Trophoblast cell (in vitro differentiated cells and primary cell): ENCODE measurements at regions not wholly inside any gene's neighbourhood (a gene's known extent, or its start where the extent isn't known, plus 50 kb on each side); places are given as distances from the start of the nearest gene placed in this dataset.

Source experiments
- DNase-seq, 2 donors: peaks; one replicate each; pipeline ENCODE4 v3.0.0-alpha.2; 2016
- H2AFZ ChIP-seq: 2 replicates; pipeline ENCODE4 v1.6.1; 2013; ENCODE audit warnings: low read length, moderate library complexity, mild to moderate bottlenecking; ENCODE audit not compliant: insufficient read depth, poor library complexity
- H2AK5ac ChIP-seq: 2 replicates; pipeline ENCODE4 v1.6.1; 2013; ENCODE audit warnings: mild to moderate bottlenecking, low read length
- H2BK120ac ChIP-seq: 2 replicates; pipeline ENCODE4 v1.6.1; 2013; ENCODE audit warnings: low read length, mild to moderate bottlenecking, moderate library complexity; ENCODE audit not compliant: insufficient read depth, poor library complexity
- H2BK12ac ChIP-seq: 2 replicates; pipeline ENCODE4 v1.6.1; 2013; ENCODE audit warnings: mild to moderate bottlenecking, low read length, moderate library complexity
- H2BK5ac ChIP-seq: 2 replicates; pipeline ENCODE4 v1.6.1; 2013; ENCODE audit warnings: low read length, low read depth, moderate library complexity, mild to moderate bottlenecking; ENCODE audit not compliant: poor library complexity
- H3K14ac ChIP-seq: 2 replicates; pipeline ENCODE4 v1.6.1; 2013; ENCODE audit warnings: mild to moderate bottlenecking, low read length
- H3K18ac ChIP-seq: 2 replicates; pipeline ENCODE4 v1.6.1; 2013; ENCODE audit warnings: mild to moderate bottlenecking, low read length
- H3K23ac ChIP-seq: 2 replicates; pipeline ENCODE4 v1.6.1; 2013; ENCODE audit warnings: low read length
- H3K27ac ChIP-seq: 2 replicates; pipeline ENCODE4 v1.5.1; 2013; ENCODE audit warnings: low read depth, mild to moderate bottlenecking, inconsistent platforms, low read length, moderate library complexity
- H3K27me3 ChIP-seq: 2 replicates; pipeline ENCODE4 v1.6.1; 2013; ENCODE audit warnings: inconsistent platforms, mild to moderate bottlenecking, low read length, moderate library complexity; ENCODE audit not compliant: insufficient read depth
- H3K36me3 ChIP-seq, 2 experiments: 1 replicate in 1 of 2; 2 replicates in 1 of 2; pipeline ENCODE4 v1.6.1; 2013; ENCODE audit warnings: low read length in 2 of 2, mild to moderate bottlenecking in 2 of 2, moderate library complexity in 1 of 2; ENCODE audit not compliant: insufficient read depth in 2 of 2, control insufficient read depth in 1 of 2
- H3K4ac ChIP-seq: 2 replicates; pipeline ENCODE4 v1.6.1; 2013; ENCODE audit warnings: low read depth, mild to moderate bottlenecking, low read length, moderate library complexity
- H3K4me1 ChIP-seq, 2 experiments: 1 replicate in 1 of 2; 2 replicates in 1 of 2; pipeline ENCODE4 v1.6.1; 2013; ENCODE audit warnings: low read length in 2 of 2, mild to moderate bottlenecking in 2 of 2, moderate library complexity in 1 of 2; ENCODE audit not compliant: insufficient read depth in 2 of 2, control insufficient read depth in 1 of 2
- H3K4me2 ChIP-seq: 2 replicates; pipeline ENCODE4 v1.6.1; 2013; ENCODE audit warnings: inconsistent platforms, mild to moderate bottlenecking, low read length, moderate library complexity
- H3K4me3 ChIP-seq: 2 replicates; pipeline ENCODE4 v1.5.1; 2013; ENCODE audit warnings: mild to moderate bottlenecking, low read depth, low read length, inconsistent platforms
- H3K79me1 ChIP-seq: one replicate; pipeline ENCODE4 v1.6.1; 2013; ENCODE audit warnings: low read length
- H3K79me2 ChIP-seq: 2 replicates; pipeline ENCODE4 v1.6.1; 2013; ENCODE audit warnings: low read length, mild to moderate bottlenecking; ENCODE audit not compliant: control insufficient read depth, insufficient read depth, poor library complexity
- H3K9ac ChIP-seq: 2 replicates; pipeline ENCODE4 v1.6.1; 2013; ENCODE audit warnings: mild to moderate bottlenecking, low read length
- H3K9me3 ChIP-seq: 2 replicates; pipeline ENCODE4 v1.6.1; 2013; ENCODE audit warnings: low read depth, mild to moderate bottlenecking, control low read depth, inconsistent platforms, low read length; ENCODE audit not compliant: insufficient read depth
- H4K12ac ChIP-seq: 2 replicates; pipeline ENCODE4 v1.6.1; 2013; ENCODE audit warnings: low read depth, mild to moderate bottlenecking, low read length, moderate library complexity
- H4K8ac ChIP-seq: 2 replicates; pipeline ENCODE4 v1.6.1; 2013; ENCODE audit warnings: low read depth, mild to moderate bottlenecking, low read length, moderate library complexity
- H4K91ac ChIP-seq: one replicate; pipeline ENCODE4 v1.6.1; 2013; ENCODE audit warnings: low read depth, mild to moderate bottlenecking, low read length, moderate library complexity
- WGBS: extraction: QIAGEN DNeasy Blood & Tissue Kit; methylation state at CpG from one replicate; pipeline ENCODE4 v1.1.7; 2013; ENCODE audit warnings: missing lambda C conversion rate; ENCODE audit not compliant: insufficient read length, insufficient coverage; ENCODE audit errors: extremely low coverage; 5-methylcytosine and 5-hydroxymethylcytosine counted together

GRCh38 chr18:77990131-77990530 is 740.5 kb downstream of the GALR1 start:
- no peak overlapping the region for H3K18ac ChIP-seq
- no peaks in the 10 kb centered on the region for H3K36me3 ChIP-seq
- H4K12ac ChIP-seq = no peak overlapping the region
- H3K23ac ChIP-seq = no peak overlapping the region
- H2BK120ac ChIP-seq = no peak overlapping the region
- no peak overlapping the region for H3K4me2 ChIP-seq
- H2AFZ ChIP-seq = no peak overlapping the region
- peaks cover 2% of the 10 kb centered on the region for H3K9me3 ChIP-seq
- H3K9ac ChIP-seq = peak overlapping the region; percentile 51
- no peak for DNase-seq
- no peaks in the 10 kb centered on the region for H3K4me1 ChIP-seq
- no peak overlapping the region for H2BK5ac ChIP-seq
- no peaks in the 10 kb centered on the region for H3K27me3 ChIP-seq
- H3K4me3 ChIP-seq = no peak overlapping the region
- no peak overlapping the region for H3K14ac ChIP-seq
- no CpG with 5 or more reads among the region's 12 CpGs for WGBS
- H3K4ac ChIP-seq = no peak overlapping the region
- H3K79me2 ChIP-seq = no peaks in the 10 kb centered on the region
- no peak overlapping the region for H2BK12ac ChIP-seq
- no peak overlapping the region for H2AK5ac ChIP-seq
- no peak overlapping the region for H4K8ac ChIP-seq
- H4K91ac ChIP-seq = no peak overlapping the region
- H3K27ac ChIP-seq = no peak overlapping the region
- no peaks in the 10 kb centered on the region for H3K79me1 ChIP-seq

GRCh38 chr18:77990901-77991300 is 741.3 kb downstream of the GALR1 start:
- Histone ChIP-seq H3K4me2 (no peak overlapping the region), H3K27me3 (no peaks in the 10 kb centered on the region), H3K27ac (no peak overlapping the region), H4K12ac (no peak overlapping the region), H2BK12ac (no peak overlapping the region), H3K4me1 (no peaks in the 10 kb centered on the region), H3K4me3 (no peak overlapping the region), H3K36me3 (no peaks in the 10 kb centered on the region), H4K91ac (no peak overlapping the region), H2AFZ (no peak overlapping the region), H3K23ac (no peak overlapping the region), H3K9me3 (peaks cover 2% of the 10 kb centered on the region), H2AK5ac (no peak overlapping the region), H4K8ac (no peak overlapping the region), H2BK120ac (no peak overlapping the region), H3K14ac (no peak overlapping the region), H2BK5ac (no peak overlapping the region), H3K9ac (no peak overlapping the region), H3K79me1 (no peaks in the 10 kb centered on the region), H3K18ac (no peak overlapping the region), H3K79me2 (no peaks in the 10 kb centered on the region), H3K4ac (no peak overlapping the region)
- DNase-seq = no peak
- no CpG with 5 or more reads among the region's 13 CpGs for WGBS

GRCh38 chr18:77992057-77992456 is 742.4 kb downstream of the GALR1 start:
- H3K4me2 ChIP-seq = no peak overlapping the region
- H3K4me1 ChIP-seq = no peaks in the 10 kb centered on the region
- no peak overlapping the region for H2BK5ac ChIP-seq
- no peak overlapping the region for H2BK120ac ChIP-seq
- H3K18ac ChIP-seq = no peak overlapping the region
- H4K12ac ChIP-seq = no peak overlapping the region
- H2AFZ ChIP-seq = no peak overlapping the region
- H3K23ac ChIP-seq = no peak overlapping the region
- H3K4ac ChIP-seq = no peak overlapping the region
- no peak overlapping the region for H4K8ac ChIP-seq
- no peak overlapping the region for H2AK5ac ChIP-seq
- no peaks in the 10 kb centered on the region for H3K36me3 ChIP-seq
- H3K79me2 ChIP-seq = no peaks in the 10 kb centered on the region
- H3K27ac ChIP-seq = no peak overlapping the region
- no peak overlapping the region for H4K91ac ChIP-seq
- H3K4me3 ChIP-seq = no peak overlapping the region
- no peak overlapping the region for H3K14ac ChIP-seq
- H2BK12ac ChIP-seq = no peak overlapping the region
- no peak for DNase-seq
- WGBS = no CpG with 5 or more reads among the region's 8 CpGs
- no peaks in the 10 kb centered on the region for H3K27me3 ChIP-seq
- H3K9me3 ChIP-seq = peaks cover 2% of the 10 kb centered on the region
- H3K79me1 ChIP-seq = no peaks in the 10 kb centered on the region
- no peak overlapping the region for H3K9ac ChIP-seq

DNA sequence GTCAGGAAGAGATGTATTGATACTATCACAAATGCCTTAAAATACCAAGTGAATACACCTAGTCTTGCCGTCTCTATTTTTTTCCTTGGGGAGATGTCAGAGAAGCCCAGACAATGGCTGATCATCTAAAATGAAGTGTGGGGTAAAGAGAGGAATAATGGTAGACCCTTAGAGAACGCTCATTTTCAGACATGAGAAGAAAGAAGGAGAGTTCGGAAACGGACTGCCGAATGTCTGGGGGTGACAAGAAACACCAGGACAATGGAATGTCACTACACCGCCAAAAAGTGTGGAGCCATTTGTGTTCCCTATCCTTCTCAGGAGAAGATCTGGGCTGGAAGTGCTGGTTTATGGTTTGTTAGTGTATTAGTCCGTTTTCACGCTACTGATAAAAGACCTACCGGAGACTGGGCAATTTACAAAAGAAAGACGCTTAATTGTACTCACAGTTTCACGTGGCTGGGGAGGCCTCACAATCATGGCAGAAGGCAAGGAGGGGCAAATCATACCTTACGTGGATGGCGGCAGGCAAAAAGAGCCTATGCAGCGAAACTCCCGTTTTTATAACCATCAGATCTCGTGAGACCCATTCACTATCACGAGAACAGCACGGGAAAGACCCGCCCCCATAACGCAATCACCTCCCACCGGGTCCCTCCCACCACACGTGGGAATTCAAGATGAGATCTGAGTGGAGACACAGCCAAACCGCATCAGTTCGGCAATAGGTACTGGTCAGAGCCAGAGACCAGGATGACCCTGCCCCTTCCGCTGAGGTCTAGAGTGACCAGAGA is 743.7 kb downstream of the GALR1 start:
- Histone ChIP-seq H2BK5ac (no peak overlapping the region), H2AK5ac (no peak overlapping the region), H3K4me1 (no peaks in the 10 kb centered on the region), H2AFZ (no peak overlapping the region), H2BK12ac (no peak overlapping the region), H3K14ac (no peak overlapping the region), H3K23ac (no peak overlapping the region), H4K12ac (no peak overlapping the region), H3K4me2 (no peak overlapping the region), H3K9me3 (peaks cover 2% of the 10 kb centered on the region), H4K91ac (no peak overlapping the region), H2BK120ac (no peak overlapping the region), H3K79me2 (no peaks in the 10 kb centered on the region), H3K9ac (no peak overlapping the region), H3K4ac (no peak overlapping the region), H3K18ac (no peak overlapping the region), H4K8ac (no peak overlapping the region), H3K79me1 (no peaks in the 10 kb centered on the region), H3K4me3 (no peak overlapping the region), H3K27ac (no peak overlapping the region), H3K27me3 (no peaks in the 10 kb centered on the region), H3K36me3 (no peaks in the 10 kb centered on the region)
- WGBS = no CpG with 5 or more reads among the region's 25 CpGs
- DNase-seq = no peak
